Neural progenitor cell (in vitro differentiated cells): ENCODE measurements at regions not wholly inside any gene's neighbourhood (a gene's known extent, or its start where the extent isn't known, plus 50 kb on each side); places are given as distances from the start of the nearest gene placed in this dataset.
A peak's percentile ranks its signal among the peaks of the same experiment; 100 is the strongest.

Source experiments
- DNase-seq: peaks from one replicate; pipeline ENCODE4 v3.0.0-alpha.2; 2016; ENCODE audit warnings: low spot score
- H2AFZ ChIP-seq: fragments of 200-600 bp; sonication (generic); replicated peaks from 2 replicates; pipeline ENCODE4 v1.6.1; 2016; ENCODE audit warnings: antibody characterized with exemption
- H3F3A ChIP-seq: fragments of 200-600 bp; sonication (generic); 2 replicates; pipeline ENCODE4 v1.6.1; 2016; ENCODE audit warnings: antibody characterized with exemption, low read depth
- H3K27ac ChIP-seq: fragments of 200-600 bp; sonication (generic); 2 replicates; pipeline ENCODE4 v1.5.1; 2016; ENCODE audit warnings: mild to moderate bottlenecking
- H3K27me3 ChIP-seq: fragments of 200-600 bp; sonication (generic); 2 replicates; pipeline ENCODE4 v1.6.1; 2016; ENCODE audit warnings: mild to moderate bottlenecking, moderate library complexity
- H3K36me3 ChIP-seq: fragments of 200-600 bp; sonication (generic); 2 replicates; pipeline ENCODE4 v1.5.1; 2016
- H3K4me1 ChIP-seq: fragments of 200-600 bp; sonication (generic); 2 replicates; pipeline ENCODE4 v1.6.1; 2016; ENCODE audit warnings: mixed run types
- H3K4me2 ChIP-seq: fragments of 200-600 bp; sonication (generic); 2 replicates; pipeline ENCODE4 v1.6.1; 2016
- H3K4me3 ChIP-seq: fragments of 200-600 bp; sonication (generic); 2 replicates; pipeline ENCODE4 v1.5.1; 2016
- H3K79me2 ChIP-seq: fragments of 200-600 bp; sonication (generic); 2 replicates; pipeline ENCODE4 v1.6.1; 2016; ENCODE audit warnings: low read depth
- H3K9ac ChIP-seq: fragments of 200-600 bp; sonication (generic); 2 replicates; pipeline ENCODE4 v1.6.1; 2016
- H3K9me3 ChIP-seq: fragments of 200-600 bp; sonication (generic); 2 replicates; pipeline ENCODE4 v1.5.1; 2016; ENCODE audit warnings: low read depth
- H4K20me1 ChIP-seq: fragments of 200-600 bp; sonication (generic); 2 replicates; pipeline ENCODE4 v1.6.1; 2016; ENCODE audit warnings: low read depth
- H3K27ac Mint-ChIP-seq: 3 replicates; pipeline ENCODE4 v1.8.0; 2021; ENCODE audit warnings: mixed read lengths
- H3K27me3 Mint-ChIP-seq: 2 replicates; pipeline ENCODE4 v1.8.0; 2022; ENCODE audit warnings: low read depth, mild to moderate bottlenecking, inconsistent platforms, moderate library complexity, mixed read lengths; ENCODE audit not compliant: insufficient read depth
- H3K36me3 Mint-ChIP-seq: 3 replicates; pipeline ENCODE4 v1.8.0; 2021; ENCODE audit warnings: mixed read lengths
- H3K4me1 Mint-ChIP-seq: 3 replicates; pipeline ENCODE4 v1.8.0; 2021; ENCODE audit warnings: mixed read lengths
- H3K4me3 Mint-ChIP-seq: 3 replicates; pipeline ENCODE4 v1.8.0; 2021; ENCODE audit warnings: mild to moderate bottlenecking, moderate library complexity, mixed read lengths
- H3K9me3 Mint-ChIP-seq: 3 replicates; pipeline ENCODE4 v1.8.0; 2020; ENCODE audit warnings: mixed read lengths
- CTCF ChIP-seq: fragments of 200-600 bp; sonication (generic); IDR thresholded peaks from 2 replicates; pipeline ENCODE4 v1.5.1; 2017; ENCODE audit warnings: antibody characterized with exemption, mild to moderate bottlenecking
- EZH2 ChIP-seq: fragments of 200-600 bp; sonication (generic); IDR thresholded peaks from 2 replicates; pipeline ENCODE4 v1.6.1; 2017; ENCODE audit warnings: antibody characterized with exemption, mild to moderate bottlenecking, moderate library complexity
- EZH2phosphoT487 ChIP-seq: fragments of 200-600 bp; sonication (generic); IDR thresholded peaks from 2 replicates; pipeline ENCODE4 v1.6.1; 2017; ENCODE audit warnings: antibody characterized with exemption

GRCh38 chr5:173767574-173768266 is 120.4 kb upstream of the CPEB4 start:
- Histone ChIP-seq H3K36me3 (no peaks in the 10 kb centered on the region), H4K20me1 (no peaks in the 10 kb centered on the region), H3K4me1 (peaks cover 14% of the 10 kb centered on the region), H3F3A (peaks cover 9% of the 10 kb centered on the region), H3K9me3 (no peaks in the 10 kb centered on the region), H3K4me3 (no peak overlapping the region), H3K4me2 (no peak overlapping the region), H2AFZ (no peak overlapping the region), H3K79me2 (no peaks in the 10 kb centered on the region), H3K27ac (no peak overlapping the region), H3K27me3 (no peaks in the 10 kb centered on the region), H3K9ac (no peak overlapping the region)
- no peaks in the 10 kb centered on the region for H3K9me3 Mint-ChIP-seq
- TF ChIP-seq EZH2: no peak
- no peak for TF ChIP-seq EZH2phosphoT487
- no peaks in the 10 kb centered on the region for H3K27me3 Mint-ChIP-seq
- no peak overlapping the region for H3K4me3 Mint-ChIP-seq
- H3K4me1 Mint-ChIP-seq: peaks cover 39% of the 10 kb centered on the region
- H3K27ac Mint-ChIP-seq: peak overlapping the region; percentile 39
- no peaks in the 10 kb centered on the region for H3K36me3 Mint-ChIP-seq
- DNase-seq: no peak

- no peak overlapping the region for H3K27ac Mint-ChIP-seq
- Histone ChIP-seq H3K27ac (no peak overlapping the region), H3K79me2 (no peaks in the 10 kb centered on the region), H3K36me3 (no peaks in the 10 kb centered on the region), H3K4me1 (peaks cover 14% of the 10 kb centered on the region), H3K27me3 (no peaks in the 10 kb centered on the region), H3F3A (peaks cover 9% of the 10 kb centered on the region), H3K9ac (no peak overlapping the region), H2AFZ (no peak overlapping the region), H3K4me3 (no peak overlapping the region), H4K20me1 (no peaks in the 10 kb centered on the region), H3K4me2 (no peak overlapping the region), H3K9me3 (no peaks in the 10 kb centered on the region)
- peaks cover 2% of the 10 kb centered on the region for H3K27me3 Mint-ChIP-seq
- TF ChIP-seq CTCF (no peak), EZH2 (no peak), EZH2phosphoT487 (no peak)
- no peaks in the 10 kb centered on the region for H3K9me3 Mint-ChIP-seq
- no peaks in the 10 kb centered on the region for H3K36me3 Mint-ChIP-seq
- no peak for DNase-seq
- peaks cover 34% of the 10 kb centered on the region for H3K4me1 Mint-ChIP-seq
- H3K4me3 Mint-ChIP-seq: no peak overlapping the region
Observed at GRCh38 chr5:173768267-173768806, 119.8 kb upstream of the CPEB4 start.

DNA sequence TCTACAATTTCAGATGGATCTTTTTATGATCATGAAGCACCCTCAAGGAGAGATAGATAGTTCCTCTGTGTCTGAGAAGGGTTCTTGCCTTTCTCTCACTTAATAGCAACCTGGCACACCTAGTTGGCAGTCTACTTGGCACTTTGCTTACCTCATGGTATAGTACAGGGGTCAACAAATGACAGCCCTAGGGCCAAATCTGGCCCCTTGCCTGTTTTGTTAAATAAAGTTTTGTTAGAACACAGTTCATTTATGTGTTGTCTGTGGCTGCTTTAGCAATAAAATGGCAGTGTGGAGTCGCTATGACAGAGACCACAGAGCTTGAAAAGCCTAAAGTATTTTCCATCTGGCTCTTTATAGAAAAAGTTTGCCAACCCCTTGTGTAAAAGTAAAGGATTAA is 119.3 kb upstream of the CPEB4 start:
- DNase-seq: no peak
- TF ChIP-seq EZH2 (no peak), CTCF (no peak), EZH2phosphoT487 (no peak)
- no peaks in the 10 kb centered on the region for H3K9me3 ChIP-seq
- no peak overlapping the region for H2AFZ ChIP-seq
- H3F3A ChIP-seq: peaks cover 9% of the 10 kb centered on the region
- no peak overlapping the region for H3K27ac ChIP-seq
- no peak overlapping the region for H3K4me3 ChIP-seq
- H3K27me3 Mint-ChIP-seq: peaks cover 3% of the 10 kb centered on the region
- no peaks in the 10 kb centered on the region for H3K27me3 ChIP-seq
- H3K27ac Mint-ChIP-seq: no peak overlapping the region
- H3K4me2 ChIP-seq: no peak overlapping the region
- H3K4me3 Mint-ChIP-seq: no peak overlapping the region
- no peaks in the 10 kb centered on the region for H3K36me3 ChIP-seq
- no peaks in the 10 kb centered on the region for H3K9me3 Mint-ChIP-seq
- H3K4me1 Mint-ChIP-seq: peaks cover 28% of the 10 kb centered on the region
- H3K36me3 Mint-ChIP-seq: no peaks in the 10 kb centered on the region
- no peak overlapping the region for H3K9ac ChIP-seq
- no peaks in the 10 kb centered on the region for H4K20me1 ChIP-seq
- no peaks in the 10 kb centered on the region for H3K79me2 ChIP-seq
- peaks cover 14% of the 10 kb centered on the region for H3K4me1 ChIP-seq

- Histone ChIP-seq H3K36me3 (no peaks in the 10 kb centered on the region), H3K27me3 (no peaks in the 10 kb centered on the region), H3K79me2 (no peaks in the 10 kb centered on the region), H3K9ac (no peak overlapping the region), H3K9me3 (no peaks in the 10 kb centered on the region), H3K27ac (no peak overlapping the region), H3K4me2 (peak overlapping the region; percentile 72), H3K4me3 (no peak overlapping the region), H4K20me1 (no peaks in the 10 kb centered on the region), H3F3A (peaks cover 9% of the 10 kb centered on the region), H3K4me1 (peaks cover 10% of the 10 kb centered on the region), H2AFZ (peak overlapping the region; percentile 98)
- H3K9me3 Mint-ChIP-seq: no peaks in the 10 kb centered on the region
- peaks cover 3% of the 10 kb centered on the region for H3K27me3 Mint-ChIP-seq
- H3K4me1 Mint-ChIP-seq: peaks cover 19% of the 10 kb centered on the region
- TF ChIP-seq EZH2phosphoT487 (no peak), EZH2 (no peak), CTCF (no peak)
- H3K27ac Mint-ChIP-seq: no peak overlapping the region
- DNase-seq: no peak
- no peaks in the 10 kb centered on the region for H3K36me3 Mint-ChIP-seq
- no peak overlapping the region for H3K4me3 Mint-ChIP-seq
Observed at GRCh38 chr5:173770637-173771036, 117.5 kb upstream of the CPEB4 start.
